CD4-positive, alpha-beta T cell (primary cell): ENCODE measurements at regions not wholly inside any gene's neighbourhood (a gene's known extent, or its start where the extent isn't known, plus 50 kb on each side); places are given as distances from the start of the nearest gene placed in this dataset.

Source experiments
- ATAC-seq: fragments of 200-7000 bp; cut with Tn5 transposase; one replicate; pipeline ENCODE4 v1.10.0; 2022; ENCODE audit warnings: mild to moderate bottlenecking; ENCODE audit not compliant: poor library complexity
- CTCF ChIA-PET: fragments of 350-600 bp; sonication (Branson Sonifier 250); formaldehyde crosslinking; loops from one replicate; lab custom pipeline; 2021; ENCODE audit warnings: antibody characterized with exemption, inconsistent platforms; lab: Charles Lee
- POLR2A ChIA-PET: fragments of 350-600 bp; sonication (Branson Sonifier 250); formaldehyde crosslinking; loops from one replicate; lab custom pipeline; 2021; ENCODE audit warnings: antibody characterized with exemption, inconsistent platforms; lab: Charles Lee
- DNase-seq, 14 experiments: peaks; one replicate each; pipeline ENCODE4 v3.0.0-alpha.2; 2013 to 2020; ENCODE audit warnings: mixed read lengths in 2 of 14
- H3K27ac ChIP-seq, 2 donors: one replicate each; pipeline versions ENCODE4 v1.5.1 to v1.7.0; 2013; ENCODE audit warnings: low read length in 2 of 2, low read depth in 1 of 2, mild to moderate bottlenecking in 1 of 2
- H3K27me3 ChIP-seq, 2 experiments: 1 replicate in 1 of 2; 2 replicates in 1 of 2; pipeline versions ENCODE4 v1.6.1 to v1.7.0; 2013; ENCODE audit warnings: low read length in 2 of 2, control low read depth in 1 of 2, mild to moderate bottlenecking in 1 of 2, moderate library complexity in 1 of 2; ENCODE audit not compliant: insufficient read depth in 2 of 2, control insufficient read depth in 1 of 2
- H3K36me3 ChIP-seq: one replicate; pipeline ENCODE4 v1.6.1; 2013; ENCODE audit warnings: low read length, control low read depth; ENCODE audit not compliant: insufficient read depth
- H3K4me1 ChIP-seq: one replicate; pipeline ENCODE4 v1.6.1; 2013; ENCODE audit warnings: low read length, control low read depth; ENCODE audit not compliant: insufficient read depth
- H3K4me3 ChIP-seq: one replicate; pipeline ENCODE4 v1.5.1; 2013; ENCODE audit warnings: mild to moderate bottlenecking, low read length, moderate library complexity
- H3K9me3 ChIP-seq, 2 experiments: 1 replicate in 1 of 2; 2 replicates in 1 of 2; pipeline versions ENCODE4 v1.6.1 to v1.7.0; 2013; ENCODE audit warnings: low read length in 2 of 2, mild to moderate bottlenecking in 2 of 2, control low read depth in 1 of 2, moderate library complexity in 1 of 2; ENCODE audit not compliant: control insufficient read depth in 1 of 2, insufficient read depth in 1 of 2
- H3K27ac Mint-ChIP-seq: one replicate; pipeline ENCODE4 v1.8.0; 2020; ENCODE audit warnings: mixed read lengths
- H3K27me3 Mint-ChIP-seq: one replicate; pipeline ENCODE4 v1.8.0; 2021; ENCODE audit warnings: mixed read lengths
- H3K36me3 Mint-ChIP-seq: one replicate; pipeline ENCODE4 v1.8.0; 2021; ENCODE audit warnings: low read depth, mixed read lengths
- H3K4me1 Mint-ChIP-seq: one replicate; pipeline ENCODE4 v1.8.0; 2021; ENCODE audit warnings: low read depth, mixed read lengths
- H3K4me3 Mint-ChIP-seq: one replicate; pipeline ENCODE4 v1.8.0; 2020; ENCODE audit warnings: mild to moderate bottlenecking, mixed read lengths
- H3K9me3 Mint-ChIP-seq: one replicate; pipeline ENCODE4 v1.8.0; 2020; ENCODE audit warnings: mixed read lengths
- intact Hi-C, 2 experiments: fragments of 100-400 bp; cut with DNase I in 1 of 2; cut with micrococcal nuclease in 1 of 2; formaldehyde crosslinking; loops; one replicate each; pipeline versions ENCODE4 v1.15.1 to v1.9.0; 2023 to 2025; cut with DNase I, micrococcal nuclease
- TF ChIP-seq, protein P1 (sequence below): fragments of 200-600 bp; IDR thresholded peaks from one replicate; pipeline ENCODE4 v1.8.0; 2022; ENCODE audit warnings: antibody characterized with exemption, mild to moderate bottlenecking

DNA sequence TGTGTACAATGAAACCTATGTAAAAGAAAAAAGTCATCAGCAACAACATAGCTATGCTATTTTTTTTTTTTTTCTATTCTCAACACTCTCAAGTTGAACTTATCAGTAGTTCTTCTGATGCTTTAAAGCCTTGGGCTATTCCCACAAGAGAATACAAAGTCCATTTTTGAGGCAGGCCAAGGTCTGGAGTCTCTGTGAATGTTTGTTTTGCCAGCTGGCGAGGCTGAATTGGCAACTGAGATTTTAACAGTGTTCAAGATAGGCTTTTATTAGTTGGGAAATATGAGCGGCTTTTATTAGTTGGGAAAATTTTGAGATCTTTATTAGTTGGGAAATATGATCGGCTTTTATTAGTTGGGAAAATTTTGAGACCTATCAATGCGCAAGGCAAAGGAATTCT, 336.6 kb downstream of the SLITRK2 start:
- H3K27me3 Mint-ChIP-seq: no peaks in the 10 kb centered on the region
- no peaks in the 10 kb centered on the region for H3K36me3 ChIP-seq
- TF ChIP-seq, protein P1, sequence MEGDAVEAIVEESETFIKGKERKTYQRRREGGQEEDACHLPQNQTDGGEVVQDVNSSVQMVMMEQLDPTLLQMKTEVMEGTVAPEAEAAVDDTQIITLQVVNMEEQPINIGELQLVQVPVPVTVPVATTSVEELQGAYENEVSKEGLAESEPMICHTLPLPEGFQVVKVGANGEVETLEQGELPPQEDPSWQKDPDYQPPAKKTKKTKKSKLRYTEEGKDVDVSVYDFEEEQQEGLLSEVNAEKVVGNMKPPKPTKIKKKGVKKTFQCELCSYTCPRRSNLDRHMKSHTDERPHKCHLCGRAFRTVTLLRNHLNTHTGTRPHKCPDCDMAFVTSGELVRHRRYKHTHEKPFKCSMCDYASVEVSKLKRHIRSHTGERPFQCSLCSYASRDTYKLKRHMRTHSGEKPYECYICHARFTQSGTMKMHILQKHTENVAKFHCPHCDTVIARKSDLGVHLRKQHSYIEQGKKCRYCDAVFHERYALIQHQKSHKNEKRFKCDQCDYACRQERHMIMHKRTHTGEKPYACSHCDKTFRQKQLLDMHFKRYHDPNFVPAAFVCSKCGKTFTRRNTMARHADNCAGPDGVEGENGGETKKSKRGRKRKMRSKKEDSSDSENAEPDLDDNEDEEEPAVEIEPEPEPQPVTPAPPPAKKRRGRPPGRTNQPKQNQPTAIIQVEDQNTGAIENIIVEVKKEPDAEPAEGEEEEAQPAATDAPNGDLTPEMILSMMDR: no peak
- H3K27ac ChIP-seq: no peak overlapping the region
- H3K9me3 Mint-ChIP-seq: peaks cover 5% of the 10 kb centered on the region
- no peak for DNase-seq
- ChIA-PET CTCF (no interaction called here), POLR2A (no interaction called here)
- H3K4me3 Mint-ChIP-seq: no peak overlapping the region
- no peaks in the 10 kb centered on the region for H3K4me1 Mint-ChIP-seq
- no peaks in the 10 kb centered on the region for H3K9me3 ChIP-seq
- H3K4me1 ChIP-seq: no peaks in the 10 kb centered on the region
- intact Hi-C loops: no loop called here
- no peak overlapping the region for H3K4me3 ChIP-seq
- no peaks in the 10 kb centered on the region for H3K27me3 ChIP-seq
- no peak for ATAC-seq
- H3K27ac Mint-ChIP-seq: no peak overlapping the region
- H3K36me3 Mint-ChIP-seq: no peaks in the 10 kb centered on the region

DNA sequence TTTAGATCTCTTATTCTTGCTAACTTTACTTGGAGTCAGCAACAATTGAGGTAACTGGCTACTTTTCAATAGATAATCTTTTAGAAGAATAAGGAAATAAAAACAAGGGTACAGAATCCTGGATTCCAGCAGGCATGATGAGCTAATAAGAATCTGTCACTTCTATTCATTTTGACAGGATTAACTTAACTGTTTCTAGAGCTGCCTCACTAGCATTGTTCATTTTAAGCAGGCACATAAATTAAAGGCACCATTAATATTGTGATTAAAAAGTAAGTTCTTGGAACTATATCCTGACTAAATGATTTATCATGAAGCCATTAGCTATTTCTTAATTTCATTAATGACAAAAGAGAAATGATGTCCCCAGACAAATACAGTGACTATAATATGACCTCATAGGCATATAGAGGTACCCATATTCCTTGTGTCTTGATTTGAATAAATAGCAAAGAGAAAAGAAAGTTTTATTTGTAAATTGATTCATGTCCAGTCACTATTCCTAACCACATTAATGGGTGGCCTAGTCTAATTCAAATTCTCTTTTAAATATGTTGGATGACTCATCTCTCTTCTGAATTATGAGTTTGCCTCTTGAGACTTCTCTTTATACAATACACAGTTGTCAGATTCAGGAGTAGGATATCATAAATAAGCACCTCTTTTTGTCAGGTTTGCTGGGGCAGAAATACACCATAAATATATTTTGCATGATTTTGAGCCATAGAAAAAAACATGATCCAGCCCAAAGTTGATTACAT, 343.0 kb downstream of the SLITRK2 start:
- Mint-ChIP-seq H3K9me3 (no peaks in the 10 kb centered on the region), H3K27me3 (no peaks in the 10 kb centered on the region), H3K4me1 (no peaks in the 10 kb centered on the region), H3K36me3 (no peaks in the 10 kb centered on the region), H3K4me3 (no peak overlapping the region), H3K27ac (no peak overlapping the region)
- Histone ChIP-seq H3K27ac (no peak overlapping the region), H3K27me3 (no peaks in the 10 kb centered on the region), H3K9me3 (no peaks in the 10 kb centered on the region), H3K36me3 (no peaks in the 10 kb centered on the region), H3K4me3 (no peak overlapping the region), H3K4me1 (no peaks in the 10 kb centered on the region)
- DNase-seq (no peak), ATAC-seq (no peak)
- POLR2A ChIA-PET: no interaction called here
- intact Hi-C loops: no loop called here
- TF ChIP-seq, protein P1: no peak
- CTCF ChIA-PET: no interaction called here

DNA sequence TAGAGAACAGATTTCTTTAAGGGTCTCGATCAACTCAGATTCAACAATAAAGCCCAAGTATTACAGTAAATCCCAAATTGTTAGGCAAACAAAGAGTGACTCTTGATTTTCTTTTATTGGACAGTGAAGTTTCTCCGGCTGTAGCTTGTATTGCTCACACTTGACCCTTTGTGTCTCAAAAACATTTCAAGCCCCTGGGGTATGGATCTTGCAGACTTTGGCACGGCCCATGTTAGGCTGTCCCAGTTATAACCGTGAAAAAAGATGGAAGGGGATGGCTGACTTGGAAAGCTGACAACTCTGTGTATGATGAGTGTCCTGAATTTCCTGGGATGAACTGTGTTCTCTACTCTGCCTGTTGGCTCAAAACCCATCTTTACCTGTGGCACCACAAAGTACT, 356.1 kb downstream of the SLITRK2 start:
- no peak for DNase-seq
- Mint-ChIP-seq H3K36me3 (no peaks in the 10 kb centered on the region), H3K4me3 (no peak overlapping the region), H3K9me3 (peaks cover 5% of the 10 kb centered on the region), H3K4me1 (no peaks in the 10 kb centered on the region), H3K27me3 (no peaks in the 10 kb centered on the region), H3K27ac (no peak overlapping the region)
- H3K27ac ChIP-seq: no peak overlapping the region
- no peaks in the 10 kb centered on the region for H3K36me3 ChIP-seq
- no peaks in the 10 kb centered on the region for H3K27me3 ChIP-seq
- no peak for ATAC-seq
- H3K9me3 ChIP-seq: no peaks in the 10 kb centered on the region
- TF ChIP-seq, protein P1: no peak
- H3K4me1 ChIP-seq: no peaks in the 10 kb centered on the region
- intact Hi-C loops: no loop called here
- ChIA-PET CTCF (no interaction called here), POLR2A (no interaction called here)
- H3K4me3 ChIP-seq: no peak overlapping the region
